Peyer's patch (tissue), 4 donors: ENCODE measurements at regions not wholly inside any gene's neighbourhood (a gene's known extent, or its start where the extent isn't known, plus 50 kb on each side); places are given as distances from the start of the nearest gene placed in this dataset.

Experiments used
- CTCF ChIP-seq, 6 experiments: fragments of 450-650 bp in 4 of 6; fragments of 200-600 bp in 2 of 6; sonication (generic) in 1 of 6; IDR thresholded peaks; one replicate each; pipeline ENCODE4 v1.5.1; 2017 to 2019; ENCODE audit warnings: antibody characterized with exemption in 6 of 6, mild to moderate bottlenecking in 3 of 6, moderate library complexity in 1 of 6
- POLR2A ChIP-seq, 2 donors: fragments of 450-650 bp; IDR thresholded peaks; one replicate each; pipeline ENCODE4 v1.5.1; 2017; ENCODE audit warnings: antibody characterized with exemption in 2 of 2, mild to moderate bottlenecking in 2 of 2, moderate library complexity in 2 of 2

DNA sequence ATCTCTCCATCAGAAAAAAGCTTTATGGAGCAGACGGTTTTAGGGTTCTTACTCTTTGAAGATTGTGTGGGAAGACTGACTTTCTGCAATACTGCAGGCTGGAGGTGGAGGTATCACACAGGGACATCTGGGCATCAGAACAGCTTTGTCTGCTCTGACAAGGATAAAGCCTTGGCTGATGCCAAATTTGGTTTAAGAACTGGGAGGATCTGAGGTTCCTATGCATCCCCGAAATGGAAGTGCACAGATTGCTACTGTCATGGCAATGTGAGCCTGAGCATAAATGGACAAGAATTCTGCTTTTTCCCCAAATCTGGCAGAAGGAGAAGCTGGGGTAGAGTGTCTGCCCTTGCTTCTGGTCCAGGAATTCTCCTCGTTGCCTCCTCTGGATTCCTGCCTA is 424.3 kb downstream of the SLC4A3 start:
- TF ChIP-seq CTCF (IDR thresholded peaks at IDR 0.05): no peak
- TF ChIP-seq POLR2A (IDR thresholded peaks at IDR 0.05): no peak
